GM12874 (cell line): ENCODE measurements at regions not wholly inside any gene's neighbourhood (a gene's known extent, or its start where the extent isn't known, plus 50 kb on each side); places are given as distances from the start of the nearest gene placed in this dataset.

Experiments
- TF ChIP-seq, protein P1 (sequence below): IDR thresholded peaks from 2 replicates; pipeline ENCODE4 v1.5.1; 2011; ENCODE audit warnings: low read depth, mild to moderate bottlenecking, control low read depth, low read length, moderate library complexity; ENCODE audit not compliant: insufficient read depth

GRCh38 chr5:94024101-94024500 is 282.7 kb upstream of the POU5F2 start:
- TF ChIP-seq, protein P1, sequence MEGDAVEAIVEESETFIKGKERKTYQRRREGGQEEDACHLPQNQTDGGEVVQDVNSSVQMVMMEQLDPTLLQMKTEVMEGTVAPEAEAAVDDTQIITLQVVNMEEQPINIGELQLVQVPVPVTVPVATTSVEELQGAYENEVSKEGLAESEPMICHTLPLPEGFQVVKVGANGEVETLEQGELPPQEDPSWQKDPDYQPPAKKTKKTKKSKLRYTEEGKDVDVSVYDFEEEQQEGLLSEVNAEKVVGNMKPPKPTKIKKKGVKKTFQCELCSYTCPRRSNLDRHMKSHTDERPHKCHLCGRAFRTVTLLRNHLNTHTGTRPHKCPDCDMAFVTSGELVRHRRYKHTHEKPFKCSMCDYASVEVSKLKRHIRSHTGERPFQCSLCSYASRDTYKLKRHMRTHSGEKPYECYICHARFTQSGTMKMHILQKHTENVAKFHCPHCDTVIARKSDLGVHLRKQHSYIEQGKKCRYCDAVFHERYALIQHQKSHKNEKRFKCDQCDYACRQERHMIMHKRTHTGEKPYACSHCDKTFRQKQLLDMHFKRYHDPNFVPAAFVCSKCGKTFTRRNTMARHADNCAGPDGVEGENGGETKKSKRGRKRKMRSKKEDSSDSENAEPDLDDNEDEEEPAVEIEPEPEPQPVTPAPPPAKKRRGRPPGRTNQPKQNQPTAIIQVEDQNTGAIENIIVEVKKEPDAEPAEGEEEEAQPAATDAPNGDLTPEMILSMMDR = no peak

DNA sequence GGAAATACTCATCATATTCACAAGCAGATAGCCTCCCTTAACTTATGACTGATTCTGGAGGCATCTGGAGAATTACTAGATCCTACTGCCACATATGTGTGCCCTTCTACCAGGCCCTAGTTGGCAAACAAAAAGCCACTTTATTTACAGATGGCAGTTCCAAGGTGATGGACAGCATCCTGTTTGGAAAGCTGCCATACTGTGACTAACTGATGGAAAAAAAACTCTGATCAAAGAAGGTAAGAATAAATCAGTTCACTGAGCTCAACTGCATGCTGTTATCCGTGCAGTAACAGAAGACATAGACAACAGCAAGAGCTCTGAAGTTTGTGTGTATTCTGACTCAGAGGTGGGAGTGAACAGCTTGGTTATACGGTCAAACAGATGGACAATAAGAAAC is 279.8 kb upstream of the POU5F2 start:
- TF ChIP-seq, protein P1 = no peak

DNA sequence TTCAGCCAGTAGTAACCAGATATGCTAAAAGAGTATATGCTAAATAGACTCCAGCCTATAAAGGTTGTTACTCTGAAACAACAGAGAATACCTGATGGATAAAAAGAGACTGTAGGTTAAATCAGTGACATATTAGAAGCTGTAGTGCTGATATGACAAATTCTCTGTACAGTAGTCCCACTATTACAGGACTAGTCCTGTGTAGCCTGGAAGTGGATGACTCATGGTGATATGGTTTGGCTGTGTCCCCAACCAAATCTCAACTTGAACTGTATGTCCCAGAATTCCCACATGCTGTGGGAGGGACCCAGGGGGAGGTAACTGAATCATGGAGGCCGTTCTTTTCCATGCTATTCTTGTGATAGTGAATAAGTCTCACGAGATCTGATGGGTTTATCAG is 276.2 kb upstream of the POU5F2 start:
- TF ChIP-seq, protein P1 = no peak

- TF ChIP-seq, protein P1 = no peak
These were observed 269.4 kb upstream of the POU5F2 start for GRCh38 chr5:94010814-94011213.

DNA sequence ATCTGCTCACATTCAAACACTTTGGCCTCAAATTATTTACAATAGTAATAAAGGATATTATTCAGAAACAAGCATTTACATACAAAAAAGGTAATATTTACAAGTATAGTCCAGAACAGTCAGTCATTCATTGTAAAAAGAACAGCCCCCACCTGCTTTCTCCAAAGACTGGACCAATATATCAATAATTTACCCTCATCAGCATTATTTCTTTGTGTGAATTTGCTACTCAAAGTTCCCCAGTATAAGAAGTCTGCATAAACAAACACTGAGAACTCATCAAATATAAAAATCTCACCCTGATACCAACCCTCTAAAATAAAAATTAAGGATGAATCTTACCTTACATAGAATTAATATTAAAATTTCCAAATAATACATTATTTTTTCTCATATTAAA is 267.8 kb upstream of the POU5F2 start:
- TF ChIP-seq, protein P1 = no peak

DNA sequence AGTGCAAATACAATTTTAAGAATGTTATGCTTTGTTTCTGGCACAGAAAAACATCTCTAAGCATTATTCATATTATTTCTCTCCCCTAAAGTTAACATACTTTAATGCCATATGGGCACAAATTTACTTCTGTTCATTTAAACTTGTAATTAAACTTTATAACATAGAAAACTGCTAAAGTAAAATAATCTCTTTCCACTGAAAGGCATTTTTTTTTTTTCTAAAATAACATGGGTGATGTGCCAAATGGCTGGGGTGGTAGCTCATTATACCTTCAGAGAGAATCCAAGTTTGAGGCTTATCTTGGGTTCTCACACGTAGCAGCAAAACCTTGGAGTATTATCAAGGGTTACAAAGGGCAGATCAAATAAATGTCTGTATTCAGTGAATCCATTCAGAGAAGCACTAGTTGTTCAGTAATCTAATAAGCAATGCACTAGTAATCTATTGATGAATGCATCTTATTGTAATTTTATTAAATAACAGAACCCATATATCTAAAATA is 257.6 kb upstream of the POU5F2 start:
- TF ChIP-seq, protein P1 = no peak

- TF ChIP-seq, protein P1 = no peak
These were observed 256.2 kb upstream of the POU5F2 start for GRCh38 chr5:93997562-93997961.

DNA sequence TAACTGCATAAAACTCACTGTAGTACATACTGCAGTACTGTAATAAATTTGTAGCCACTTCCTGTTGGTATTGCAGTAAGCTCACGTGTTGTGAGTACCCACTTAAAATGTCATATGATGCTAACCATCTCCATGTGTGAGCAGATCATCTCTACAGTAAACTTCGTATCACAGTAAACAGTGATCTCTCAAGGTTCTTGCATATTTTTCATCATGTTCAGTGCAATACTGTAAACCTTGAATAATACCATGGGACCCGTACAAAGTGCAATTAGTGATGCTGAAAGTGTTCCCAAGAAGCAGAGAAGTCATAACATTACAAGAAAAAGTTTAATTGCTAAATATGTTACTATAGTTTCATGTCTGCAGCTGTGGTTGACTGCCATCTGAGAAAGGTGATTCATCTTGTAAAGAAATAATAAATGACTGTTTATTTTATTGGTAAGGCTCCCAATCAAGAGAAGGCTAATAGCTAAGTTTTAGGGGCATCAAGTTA is 253.8 kb upstream of the POU5F2 start:
- TF ChIP-seq, protein P1 = no peak
